BLaER1 treated with 17β-estradiol and CSF1 and Interleukin-3, amounts not matched to agents 10 nM and 100 nM (cell line): ENCODE measurements at regions not wholly inside any gene's neighbourhood (a gene's known extent, or its start where the extent isn't known, plus 50 kb on each side); places are given as distances from the start of the nearest gene placed in this dataset.

Source experiments
- H3K27ac ChIP-seq, 11 experiments: shearing (Covaris generic); formaldehyde crosslinking; 2 replicates each; pipeline ENCODE4 v1.8.1; 2022
- H3K27me3 ChIP-seq, 11 experiments: shearing (Covaris generic); formaldehyde crosslinking; 2 replicates each; pipeline ENCODE4 v1.8.1; 2022
- H3K36me3 ChIP-seq, 11 experiments: shearing (Covaris generic); formaldehyde crosslinking; 2 replicates each; pipeline ENCODE4 v1.8.1; 2022
- H3K4me1 ChIP-seq, 10 experiments: shearing (Covaris generic); formaldehyde crosslinking; 2 replicates each; pipeline ENCODE4 v1.8.1; 2022
- H3K4me2 ChIP-seq, 11 experiments: shearing (Covaris generic); formaldehyde crosslinking; 2 replicates each; pipeline ENCODE4 v1.8.1; 2022
- H3K4me3 ChIP-seq, 10 experiments: shearing (Covaris generic); formaldehyde crosslinking; 2 replicates each; pipeline ENCODE4 v1.8.1; 2022
- H3K9ac ChIP-seq, 11 experiments: shearing (Covaris generic); formaldehyde crosslinking; 2 replicates each; pipeline ENCODE4 v1.8.1; 2022
- H3K9me3 ChIP-seq, 11 experiments: shearing (Covaris generic); formaldehyde crosslinking; replicated peaks in 1 of 11; 2 replicates each; pipeline ENCODE4 v1.8.1; 2022
- H4K20me1 ChIP-seq, 11 experiments: shearing (Covaris generic); formaldehyde crosslinking; 2 replicates each; pipeline ENCODE4 v1.8.1; 2022
- Cebpa-rat ChIP-seq, 11 experiments: shearing (Covaris generic); IDR thresholded peaks; 2 replicates each; pipeline ENCODE4 v1.8.1; 2022

GRCh38 chr5:2029206-2029605 is 146.5 kb upstream of the IRX4 start:
- Histone ChIP-seq H3K36me3 (no peaks in the 10 kb centered on the region), H3K9me3 (peaks cover 12 to 23% (median 15%) of the 10 kb centered on the region in 11 experiments; a peak in 21 of 22 replicates), H4K20me1 (no peaks in the 10 kb centered on the region), H3K4me1 (peaks cover 0 to 12% (median 0%) of the 10 kb centered on the region in 10 experiments; a peak in 4 of 20 replicates), H3K27ac (no peak overlapping the region), H3K27me3 (no peaks in the 10 kb centered on the region), H3K4me2 (no peak overlapping the region), H3K9ac (no peak overlapping the region), H3K4me3 (no peak overlapping the region)
- no peak for TF ChIP-seq Cebpa-rat (IDR thresholded peaks at IDR 0.05)

GRCh38 chr5:2027790-2028189 is 145.1 kb upstream of the IRX4 start:
- H3K9me3 ChIP-seq = peaks cover 4 to 11% (median 6%) of the 10 kb centered on the region in 11 experiments; a peak in 17 of 22 replicates
- H3K9ac ChIP-seq = no peak overlapping the region
- TF ChIP-seq Cebpa-rat (IDR thresholded peaks at IDR 0.05) = no peak
- peaks cover 0 to 12% (median 0%) of the 10 kb centered on the region in 10 experiments; a peak in 4 of 20 replicates for H3K4me1 ChIP-seq
- no peak overlapping the region for H3K4me2 ChIP-seq
- no peaks in the 10 kb centered on the region for H4K20me1 ChIP-seq
- H3K36me3 ChIP-seq = no peaks in the 10 kb centered on the region
- no peak overlapping the region for H3K4me3 ChIP-seq
- no peaks in the 10 kb centered on the region for H3K27me3 ChIP-seq
- H3K27ac ChIP-seq = no peak overlapping the region

- Histone ChIP-seq H3K4me1 (peaks cover 0 to 12% (median 2%) of the 10 kb centered on the region in 10 experiments; a peak in 5 of 20 replicates), H3K9ac (no peak overlapping the region), H3K4me2 (peak overlapping the region in 3 of 11 experiments; percentile 33 to 44 (median 34); a peak in 5 of 22 replicates), H3K9me3 (peaks cover 0 to 5% (median 0%) of the 10 kb centered on the region in 11 experiments; a peak in 1 of 22 replicates), H3K36me3 (no peaks in the 10 kb centered on the region), H3K4me3 (no peak overlapping the region), H3K27me3 (no peaks in the 10 kb centered on the region; a peak in 1 of 22 replicates), H4K20me1 (no peaks in the 10 kb centered on the region), H3K27ac (no peak overlapping the region)
- no peak for TF ChIP-seq Cebpa-rat (IDR thresholded peaks at IDR 0.05)
These were observed 142.4 kb upstream of the IRX4 start for GRCh38 chr5:2024986-2025721.

GRCh38 chr5:2023196-2023595 is 140.5 kb upstream of the IRX4 start:
- Histone ChIP-seq H3K4me2 (no peak overlapping the region), H3K4me1 (peaks cover 0 to 12% (median 2%) of the 10 kb centered on the region in 10 experiments; a peak in 5 of 20 replicates), H3K27me3 (no peaks in the 10 kb centered on the region; a peak in 1 of 22 replicates), H3K4me3 (no peak overlapping the region), H3K27ac (no peak overlapping the region), H3K36me3 (no peaks in the 10 kb centered on the region), H3K9ac (no peak overlapping the region), H3K9me3 (peaks cover 0 to 3% (median 0%) of the 10 kb centered on the region in 11 experiments; a peak in 1 of 22 replicates), H4K20me1 (no peaks in the 10 kb centered on the region)
- TF ChIP-seq Cebpa-rat (IDR thresholded peaks at IDR 0.05) = no peak

- Histone ChIP-seq H4K20me1 (no peaks in the 10 kb centered on the region), H3K4me1 (peaks cover 0 to 12% (median 2%) of the 10 kb centered on the region in 10 experiments; a peak in 5 of 20 replicates), H3K9ac (no peak overlapping the region), H3K36me3 (no peaks in the 10 kb centered on the region), H3K27ac (no peak overlapping the region), H3K4me3 (no peak overlapping the region), H3K9me3 (no peaks in the 10 kb centered on the region), H3K4me2 (no peak overlapping the region), H3K27me3 (no peaks in the 10 kb centered on the region; a peak in 1 of 22 replicates)
- no peak for TF ChIP-seq Cebpa-rat (IDR thresholded peaks at IDR 0.05)
These were observed 139.7 kb upstream of the IRX4 start for GRCh38 chr5:2022436-2022835.

GRCh38 chr5:2021484-2022176 is 138.9 kb upstream of the IRX4 start:
- H3K36me3 ChIP-seq = no peaks in the 10 kb centered on the region
- TF ChIP-seq Cebpa-rat (IDR thresholded peaks at IDR 0.05) = no peak
- no peak overlapping the region for H3K27ac ChIP-seq
- H3K27me3 ChIP-seq = no peaks in the 10 kb centered on the region; a peak in 1 of 22 replicates
- no peak overlapping the region for H3K4me3 ChIP-seq
- H3K4me2 ChIP-seq = no peak overlapping the region
- no peaks in the 10 kb centered on the region for H4K20me1 ChIP-seq
- H3K4me1 ChIP-seq = peaks cover 0 to 12% (median 2%) of the 10 kb centered on the region in 10 experiments; a peak in 5 of 20 replicates
- H3K9ac ChIP-seq = no peak overlapping the region
- H3K9me3 ChIP-seq = no peaks in the 10 kb centered on the region

GRCh38 chr5:2020730-2021129 is 138.0 kb upstream of the IRX4 start:
- Histone ChIP-seq H3K27me3 (no peaks in the 10 kb centered on the region; a peak in 1 of 22 replicates), H3K36me3 (no peaks in the 10 kb centered on the region), H3K4me3 (no peak overlapping the region), H4K20me1 (no peaks in the 10 kb centered on the region), H3K27ac (no peak overlapping the region), H3K4me1 (peaks cover 0 to 10% (median 2%) of the 10 kb centered on the region in 10 experiments; a peak in 5 of 20 replicates), H3K4me2 (no peak overlapping the region; a peak in 1 of 22 replicates), H3K9me3 (no peaks in the 10 kb centered on the region), H3K9ac (no peak overlapping the region)
- no peak for TF ChIP-seq Cebpa-rat (IDR thresholded peaks at IDR 0.05)

- TF ChIP-seq Cebpa-rat (IDR thresholded peaks at IDR 0.05) = no peak
- no peaks in the 10 kb centered on the region for H3K36me3 ChIP-seq
- H3K4me3 ChIP-seq = no peak overlapping the region
- no peak overlapping the region for H3K4me2 ChIP-seq
- no peak overlapping the region for H3K9ac ChIP-seq
- no peaks in the 10 kb centered on the region; a peak in 1 of 22 replicates for H3K27me3 ChIP-seq
- H4K20me1 ChIP-seq = no peaks in the 10 kb centered on the region
- H3K9me3 ChIP-seq = no peaks in the 10 kb centered on the region
- peaks cover 0 to 13% (median 0%) of the 10 kb centered on the region in 10 experiments; a peak in 2 of 20 replicates for H3K4me1 ChIP-seq
- no peak overlapping the region for H3K27ac ChIP-seq
These were observed 137.0 kb upstream of the IRX4 start for GRCh38 chr5:2019716-2020115.

GRCh38 chr5:2018390-2018724 is 135.6 kb upstream of the IRX4 start:
- H3K4me2 ChIP-seq = no peak overlapping the region
- no peak overlapping the region for H3K27ac ChIP-seq
- H3K36me3 ChIP-seq = no peaks in the 10 kb centered on the region
- peaks cover 0 to 3% (median 0%) of the 10 kb centered on the region in 11 experiments; a peak in 1 of 22 replicates for H3K27me3 ChIP-seq
- H3K9me3 ChIP-seq = no peaks in the 10 kb centered on the region
- H3K9ac ChIP-seq = no peak overlapping the region
- H3K4me3 ChIP-seq = no peak overlapping the region
- H3K4me1 ChIP-seq = peaks cover 4 to 17% (median 5%) of the 10 kb centered on the region in 10 experiments; a peak in 16 of 20 replicates
- no peaks in the 10 kb centered on the region for H4K20me1 ChIP-seq
- TF ChIP-seq Cebpa-rat (IDR thresholded peaks at IDR 0.05) = no peak
